ENCODE measurements at regions not wholly inside any gene's neighbourhood (a gene's known extent, or its start where the extent isn't known, plus 50 kb on each side); places are given as distances from the start of the nearest gene placed in this dataset.

GRCh38 chr6:141704151-141704550, 428.6 kb upstream of the GJE1 start:
- H3K27ac ChIP-seq (ENCODE audit: low read length): no peak overlapping the region
- no peaks in the 10 kb centered on the region for H3K79me2 ChIP-seq (replicated peaks; ENCODE audit: insufficient read depth, low read length)
- H2AFZ ChIP-seq (ENCODE audit: low read depth, low read length): no peak overlapping the region
- H3K4me2 ChIP-seq (ENCODE audit: low read length): no peak overlapping the region
- H3F3A ChIP-seq (ENCODE audit: insufficient read depth, low read length, poor library complexity, severe bottlenecking): no peaks in the 10 kb centered on the region
- no peak overlapping the region for H3K9ac ChIP-seq (ENCODE audit: low read length)
- no peak overlapping the region for H3K4me3 ChIP-seq (ENCODE audit: low read length)
- no peak for TF ChIP-seq EP300 (conservative IDR thresholded peaks at IDR 0.05; ENCODE audit: poor library complexity, severe bottlenecking)
- no peak for TF ChIP-seq REST (IDR thresholded peaks at IDR 0.05; ENCODE audit: borderline replicate concordance)
- no peak for TF ChIP-seq TAF1 (IDR thresholded peaks at IDR 0.05; ENCODE audit: low read depth)
- TF ChIP-seq EZH2 (IDR thresholded peaks at IDR 0.05; ENCODE audit: borderline replicate concordance, insufficient read depth, low read length, poor library complexity, severe bottlenecking): no peak
- TF ChIP-seq, protein P1, sequence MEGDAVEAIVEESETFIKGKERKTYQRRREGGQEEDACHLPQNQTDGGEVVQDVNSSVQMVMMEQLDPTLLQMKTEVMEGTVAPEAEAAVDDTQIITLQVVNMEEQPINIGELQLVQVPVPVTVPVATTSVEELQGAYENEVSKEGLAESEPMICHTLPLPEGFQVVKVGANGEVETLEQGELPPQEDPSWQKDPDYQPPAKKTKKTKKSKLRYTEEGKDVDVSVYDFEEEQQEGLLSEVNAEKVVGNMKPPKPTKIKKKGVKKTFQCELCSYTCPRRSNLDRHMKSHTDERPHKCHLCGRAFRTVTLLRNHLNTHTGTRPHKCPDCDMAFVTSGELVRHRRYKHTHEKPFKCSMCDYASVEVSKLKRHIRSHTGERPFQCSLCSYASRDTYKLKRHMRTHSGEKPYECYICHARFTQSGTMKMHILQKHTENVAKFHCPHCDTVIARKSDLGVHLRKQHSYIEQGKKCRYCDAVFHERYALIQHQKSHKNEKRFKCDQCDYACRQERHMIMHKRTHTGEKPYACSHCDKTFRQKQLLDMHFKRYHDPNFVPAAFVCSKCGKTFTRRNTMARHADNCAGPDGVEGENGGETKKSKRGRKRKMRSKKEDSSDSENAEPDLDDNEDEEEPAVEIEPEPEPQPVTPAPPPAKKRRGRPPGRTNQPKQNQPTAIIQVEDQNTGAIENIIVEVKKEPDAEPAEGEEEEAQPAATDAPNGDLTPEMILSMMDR (IDR thresholded peaks at IDR 0.05; ENCODE audit: poor library complexity, severe bottlenecking): no peak
- TF ChIP-seq RAD21 (conservative IDR thresholded peaks at IDR 0.05): no peak
- TF ChIP-seq POLR2AphosphoS5 (IDR thresholded peaks at IDR 0.05): no peak
- TF ChIP-seq MXI1 (conservative IDR thresholded peaks at IDR 0.05; ENCODE audit: poor library complexity, severe bottlenecking): no peak
- no peak for TF ChIP-seq SMC3 (conservative IDR thresholded peaks at IDR 0.05; ENCODE audit: poor library complexity)
- H3K9me3 ChIP-seq (ENCODE audit: low read length): no peaks in the 10 kb centered on the region
- no peaks in the 10 kb centered on the region for H4K20me1 ChIP-seq (ENCODE audit: insufficient read depth)
- H3K9me2 ChIP-seq (ENCODE audit: insufficient read depth, low read length): no peaks in the 10 kb centered on the region
- H3K27me3 ChIP-seq (ENCODE audit: insufficient read depth, low read depth, low read length): no peaks in the 10 kb centered on the region
- H3K36me3 ChIP-seq (ENCODE audit: insufficient read depth, low read length): no peaks in the 10 kb centered on the region

GRCh38 chr6:141701732-141702131, 431.0 kb upstream of the GJE1 start:
- Histone ChIP-seq H3K36me3 (ENCODE audit: insufficient read depth, low read length) (no peaks in the 10 kb centered on the region), H3K4me3 (ENCODE audit: low read length) (no peak overlapping the region), H4K20me1 (ENCODE audit: insufficient read depth) (no peaks in the 10 kb centered on the region), H3K79me2 (replicated peaks; ENCODE audit: insufficient read depth, low read length) (no peaks in the 10 kb centered on the region), H3K9me3 (ENCODE audit: low read length) (no peaks in the 10 kb centered on the region), H3K4me2 (ENCODE audit: low read length) (no peak overlapping the region), H3K9ac (ENCODE audit: low read length) (no peak overlapping the region), H3K27ac (ENCODE audit: low read length) (no peak overlapping the region), H3K27me3 (ENCODE audit: insufficient read depth, low read depth, low read length) (no peaks in the 10 kb centered on the region), H2AFZ (ENCODE audit: low read depth, low read length) (no peak overlapping the region), H3K9me2 (ENCODE audit: insufficient read depth, low read length) (no peaks in the 10 kb centered on the region), H3F3A (ENCODE audit: insufficient read depth, low read length, poor library complexity, severe bottlenecking) (no peaks in the 10 kb centered on the region)
- TF ChIP-seq MXI1 (conservative IDR thresholded peaks at IDR 0.05; ENCODE audit: poor library complexity, severe bottlenecking) (no peak), TAF1 (IDR thresholded peaks at IDR 0.05; ENCODE audit: low read depth) (no peak), EZH2 (IDR thresholded peaks at IDR 0.05; ENCODE audit: borderline replicate concordance, insufficient read depth, low read length, poor library complexity, severe bottlenecking) (no peak), EP300 (conservative IDR thresholded peaks at IDR 0.05; ENCODE audit: poor library complexity, severe bottlenecking) (no peak), REST (IDR thresholded peaks at IDR 0.05; ENCODE audit: borderline replicate concordance) (no peak), POLR2AphosphoS5 (IDR thresholded peaks at IDR 0.05) (no peak)

All from neural cell (in vitro differentiated cells).